CD4-positive, alpha-beta T cell (primary cell): ENCODE measurements at regions not wholly inside any gene's neighbourhood (a gene's known extent, or its start where the extent isn't known, plus 50 kb on each side); places are given as distances from the start of the nearest gene placed in this dataset.

Experiments
- ATAC-seq: fragments of 200-7000 bp; cut with Tn5 transposase; one replicate; pipeline ENCODE4 v1.10.0; 2022; ENCODE audit warnings: mild to moderate bottlenecking; ENCODE audit not compliant: poor library complexity
- CTCF ChIA-PET: fragments of 350-600 bp; sonication (Branson Sonifier 250); formaldehyde crosslinking; loops from one replicate; lab custom pipeline; 2021; ENCODE audit warnings: antibody characterized with exemption, inconsistent platforms; lab: Charles Lee
- POLR2A ChIA-PET: fragments of 350-600 bp; sonication (Branson Sonifier 250); formaldehyde crosslinking; loops from one replicate; lab custom pipeline; 2021; ENCODE audit warnings: antibody characterized with exemption, inconsistent platforms; lab: Charles Lee
- DNase-seq, 14 experiments: peaks; one replicate each; pipeline ENCODE4 v3.0.0-alpha.2; 2013 to 2020; ENCODE audit warnings: mixed read lengths in 2 of 14
- H3K27ac ChIP-seq, 2 donors: one replicate each; pipeline versions ENCODE4 v1.5.1 to v1.7.0; 2013; ENCODE audit warnings: low read length in 2 of 2, low read depth in 1 of 2, mild to moderate bottlenecking in 1 of 2
- H3K27me3 ChIP-seq, 2 experiments: 1 replicate in 1 of 2; 2 replicates in 1 of 2; pipeline versions ENCODE4 v1.6.1 to v1.7.0; 2013; ENCODE audit warnings: low read length in 2 of 2, control low read depth in 1 of 2, mild to moderate bottlenecking in 1 of 2, moderate library complexity in 1 of 2; ENCODE audit not compliant: insufficient read depth in 2 of 2, control insufficient read depth in 1 of 2
- H3K36me3 ChIP-seq: one replicate; pipeline ENCODE4 v1.6.1; 2013; ENCODE audit warnings: low read length, control low read depth; ENCODE audit not compliant: insufficient read depth
- H3K4me1 ChIP-seq: one replicate; pipeline ENCODE4 v1.6.1; 2013; ENCODE audit warnings: low read length, control low read depth; ENCODE audit not compliant: insufficient read depth
- H3K4me3 ChIP-seq: one replicate; pipeline ENCODE4 v1.5.1; 2013; ENCODE audit warnings: mild to moderate bottlenecking, low read length, moderate library complexity
- H3K9me3 ChIP-seq, 2 experiments: 1 replicate in 1 of 2; 2 replicates in 1 of 2; pipeline versions ENCODE4 v1.6.1 to v1.7.0; 2013; ENCODE audit warnings: low read length in 2 of 2, mild to moderate bottlenecking in 2 of 2, control low read depth in 1 of 2, moderate library complexity in 1 of 2; ENCODE audit not compliant: control insufficient read depth in 1 of 2, insufficient read depth in 1 of 2
- H3K27ac Mint-ChIP-seq: one replicate; pipeline ENCODE4 v1.8.0; 2020; ENCODE audit warnings: mixed read lengths
- H3K27me3 Mint-ChIP-seq: one replicate; pipeline ENCODE4 v1.8.0; 2021; ENCODE audit warnings: mixed read lengths
- H3K36me3 Mint-ChIP-seq: one replicate; pipeline ENCODE4 v1.8.0; 2021; ENCODE audit warnings: low read depth, mixed read lengths
- H3K4me1 Mint-ChIP-seq: one replicate; pipeline ENCODE4 v1.8.0; 2021; ENCODE audit warnings: low read depth, mixed read lengths
- H3K4me3 Mint-ChIP-seq: one replicate; pipeline ENCODE4 v1.8.0; 2020; ENCODE audit warnings: mild to moderate bottlenecking, mixed read lengths
- H3K9me3 Mint-ChIP-seq: one replicate; pipeline ENCODE4 v1.8.0; 2020; ENCODE audit warnings: mixed read lengths
- CTCF ChIP-seq: fragments of 200-600 bp; IDR thresholded peaks from one replicate; pipeline ENCODE4 v1.8.0; 2022; ENCODE audit warnings: antibody characterized with exemption, mild to moderate bottlenecking
- intact Hi-C, 2 experiments: fragments of 100-400 bp; cut with DNase I in 1 of 2; cut with micrococcal nuclease in 1 of 2; formaldehyde crosslinking; loops; one replicate each; pipeline versions ENCODE4 v1.15.1 to v1.9.0; 2023 to 2025; cut with DNase I, micrococcal nuclease

GRCh38 chr12:24099576-24099975 lies 150.1 kb upstream of the SOX5 start:
- ATAC-seq (no peak), DNase-seq (no peak)
- H3K27me3 ChIP-seq = no peaks in the 10 kb centered on the region
- no peaks in the 10 kb centered on the region for H3K9me3 ChIP-seq
- Mint-ChIP-seq H3K27me3 (no peaks in the 10 kb centered on the region), H3K4me3 (no peak overlapping the region), H3K9me3 (peaks cover 4% of the 10 kb centered on the region), H3K4me1 (no peaks in the 10 kb centered on the region), H3K27ac (no peak overlapping the region), H3K36me3 (no peaks in the 10 kb centered on the region)
- POLR2A ChIA-PET = no interaction called here
- CTCF ChIA-PET = interaction anchor here (0.5 to 0.6 kb wide), 2 partner anchors 11 to 1915 kb away, joined by 3 read pairs; no protein-coding TSS in a partner anchor
- H3K4me3 ChIP-seq = no peak overlapping the region
- H3K36me3 ChIP-seq = no peaks in the 10 kb centered on the region
- H3K4me1 ChIP-seq = no peaks in the 10 kb centered on the region
- intact Hi-C loops = no loop called here
- TF ChIP-seq CTCF = no peak
- no peak overlapping the region for H3K27ac ChIP-seq

GRCh38 chr12:24095245-24095644 lies 145.8 kb upstream of the SOX5 start:
- DNase-seq (no peak), ATAC-seq (no peak)
- no peaks in the 10 kb centered on the region for H3K4me1 ChIP-seq
- H3K27ac ChIP-seq = no peak overlapping the region
- no peaks in the 10 kb centered on the region for H3K36me3 Mint-ChIP-seq
- H3K27me3 Mint-ChIP-seq = no peaks in the 10 kb centered on the region
- TF ChIP-seq CTCF = no peak
- ChIA-PET CTCF (no interaction called here), POLR2A (no interaction called here)
- H3K4me3 Mint-ChIP-seq = no peak overlapping the region
- intact Hi-C loops = no loop called here
- H3K4me3 ChIP-seq = no peak overlapping the region
- H3K27me3 ChIP-seq = no peaks in the 10 kb centered on the region
- peaks cover 0 to 3% of the 10 kb centered on the region in 2 experiments for H3K9me3 ChIP-seq
- H3K9me3 Mint-ChIP-seq = peaks cover 2% of the 10 kb centered on the region
- H3K36me3 ChIP-seq = no peaks in the 10 kb centered on the region
- H3K27ac Mint-ChIP-seq = no peak overlapping the region
- H3K4me1 Mint-ChIP-seq = no peaks in the 10 kb centered on the region

GRCh38 chr12:24089510-24089890 lies 140.0 kb upstream of the SOX5 start:
- POLR2A ChIA-PET = no interaction called here
- H3K27me3 ChIP-seq = no peaks in the 10 kb centered on the region
- Mint-ChIP-seq H3K27ac (no peak overlapping the region), H3K9me3 (peaks cover 2% of the 10 kb centered on the region), H3K27me3 (no peaks in the 10 kb centered on the region), H3K4me1 (no peaks in the 10 kb centered on the region), H3K36me3 (no peaks in the 10 kb centered on the region), H3K4me3 (no peak overlapping the region)
- no peaks in the 10 kb centered on the region for H3K36me3 ChIP-seq
- CTCF ChIA-PET = no interaction called here
- ATAC-seq (no peak), DNase-seq (no peak)
- intact Hi-C loops = no loop called here
- H3K4me1 ChIP-seq = no peaks in the 10 kb centered on the region
- TF ChIP-seq CTCF = no peak
- H3K9me3 ChIP-seq = peaks cover 0 to 3% of the 10 kb centered on the region in 2 experiments
- no peak overlapping the region for H3K27ac ChIP-seq
- H3K4me3 ChIP-seq = no peak overlapping the region
